ENCODE measurements at regions not wholly inside any gene's neighbourhood (a gene's known extent, or its start where the extent isn't known, plus 50 kb on each side); places are given as distances from the start of the nearest gene placed in this dataset.

GRCh38 chr3:59483191-59483590, 433.4 kb upstream of the CFAP20DC start:
- Histone ChIP-seq H3K27me3 (no peaks in the 10 kb centered on the region), H3K4me1 (ENCODE audit: insufficient read depth) (no peaks in the 10 kb centered on the region), H3K36me3 (no peaks in the 10 kb centered on the region), H3K9me3 (no peaks in the 10 kb centered on the region), H3K4me3 (no peak overlapping the region), H3K27ac (no peak overlapping the region)
- TF ChIP-seq POLR2A (IDR thresholded peaks at IDR 0.05), result no peak
- no peak for TF ChIP-seq EP300 (IDR thresholded peaks at IDR 0.05)
- no peak for TF ChIP-seq CTCF (IDR thresholded peaks at IDR 0.05)
- DNase-seq, result no peak
- 90 to 94% (median 91%) methylated on average over 3 of the region's 3 CpGs for WGBS, 3 donors
- intact Hi-C loops (cut with DNase I), result no loop called here

GRCh38 chr3:59482684-59483083, 432.9 kb upstream of the CFAP20DC start:
- WGBS, 3 donors, result 86 to 89% (median 89%) methylated on average over 5 of the region's 5 CpGs
- Histone ChIP-seq H3K9me3 (no peaks in the 10 kb centered on the region), H3K27me3 (no peaks in the 10 kb centered on the region), H3K4me1 (ENCODE audit: insufficient read depth) (no peaks in the 10 kb centered on the region), H3K36me3 (no peaks in the 10 kb centered on the region), H3K27ac (no peak overlapping the region), H3K4me3 (no peak overlapping the region)
- intact Hi-C loops (cut with DNase I), result no loop called here
- DNase-seq, result no peak
- TF ChIP-seq CTCF (IDR thresholded peaks at IDR 0.05) (no peak), EP300 (IDR thresholded peaks at IDR 0.05) (no peak), POLR2A (IDR thresholded peaks at IDR 0.05) (no peak)

GRCh38 chr3:59481776-59482400, 432.1 kb upstream of the CFAP20DC start:
- DNase-seq, result no peak
- Histone ChIP-seq H3K4me3 (no peak overlapping the region), H3K9me3 (no peaks in the 10 kb centered on the region), H3K27me3 (no peaks in the 10 kb centered on the region), H3K27ac (no peak overlapping the region), H3K36me3 (no peaks in the 10 kb centered on the region), H3K4me1 (ENCODE audit: insufficient read depth) (no peaks in the 10 kb centered on the region)
- intact Hi-C loops (cut with DNase I), result no loop called here
- no peak for TF ChIP-seq EP300 (IDR thresholded peaks at IDR 0.05)
- TF ChIP-seq CTCF (IDR thresholded peaks at IDR 0.05), result no peak
- 35 to 60% (median 42%) methylated on average over 3 of the region's 3 CpGs for WGBS, 3 donors

GRCh38 chr3:59480486-59480995, 430.7 kb upstream of the CFAP20DC start:
- Histone ChIP-seq H3K4me1 (ENCODE audit: insufficient read depth) (no peaks in the 10 kb centered on the region), H3K9me3 (no peaks in the 10 kb centered on the region), H3K36me3 (no peaks in the 10 kb centered on the region), H3K27me3 (no peaks in the 10 kb centered on the region), H3K4me3 (no peak overlapping the region), H3K27ac (no peak overlapping the region)
- intact Hi-C loops (cut with DNase I), result no loop called here
- 70 to 78% (median 72%) methylated on average over 5 of the region's 5 CpGs for WGBS, 3 donors
- no peak for TF ChIP-seq CTCF (IDR thresholded peaks at IDR 0.05)
- TF ChIP-seq POLR2A (IDR thresholded peaks at IDR 0.05), result no peak
- TF ChIP-seq EP300 (IDR thresholded peaks at IDR 0.05), result no peak
- no peak for DNase-seq
